Stimulated activated CD8-positive, alpha-beta memory T cell treated with anti-CD3 and anti-CD28 coated beads, Interleukin-7, amount 100 ng/mL, for 4 hours (primary cell): ENCODE measurements at regions not wholly inside any gene's neighbourhood (a gene's known extent, or its start where the extent isn't known, plus 50 kb on each side); places are given as distances from the start of the nearest gene placed in this dataset.
"Not testable (repeated sequence)": the region's sequence is repeated elsewhere in the genome, so short reads cannot be mapped to it uniquely, and the experiment has no call there.

Experiments
- DNase-seq, 2 donors: peaks; one replicate each; pipeline ENCODE4 v3.0.0-alpha.2; 2020; ENCODE audit warnings: low read depth in 2 of 2

- DNase-seq: no peak
Measured at GRCh38 chr4:26044983-26045382, 131.0 kb downstream of the SMIM20 start.

GRCh38 chr4:26047795-26048194 lies 133.8 kb downstream of the SMIM20 start:
- no peak for DNase-seq

GRCh38 chr4:26048378-26048882 lies 134.4 kb downstream of the SMIM20 start:
- no peak for DNase-seq

GRCh38 chr4:26048950-26049349 lies 134.9 kb downstream of the SMIM20 start:
- DNase-seq: no peak

- no peak for DNase-seq
Measured at GRCh38 chr4:26049447-26049846, 135.4 kb downstream of the SMIM20 start.

- DNase-seq: no peak
Measured at GRCh38 chr4:26050212-26050643, 136.2 kb downstream of the SMIM20 start.

- no peak for DNase-seq
Measured at GRCh38 chr4:26050671-26051070, 136.7 kb downstream of the SMIM20 start.

- DNase-seq: no peak
Measured at GRCh38 chr4:26051240-26051639, 137.2 kb downstream of the SMIM20 start.

- no peak for DNase-seq
Measured at GRCh38 chr4:26052663-26053541, 138.9 kb downstream of the SMIM20 start.

GRCh38 chr4:26053761-26054160 lies 139.7 kb downstream of the SMIM20 start:
- DNase-seq: no peak

GRCh38 chr4:26055855-26056254 lies 141.8 kb downstream of the SMIM20 start:
- DNase-seq: no peak

GRCh38 chr4:26056406-26056805 lies 142.4 kb downstream of the SMIM20 start:
- no peak for DNase-seq

- DNase-seq: not testable (repeated sequence)
Measured at GRCh38 chr4:26057839-26058238, 143.8 kb downstream of the SMIM20 start.

GRCh38 chr4:26058537-26058936 lies 144.5 kb downstream of the SMIM20 start:
- DNase-seq: no peak

- DNase-seq: no peak
Measured at GRCh38 chr4:26059391-26060154, 145.6 kb downstream of the SMIM20 start.

- no peak for DNase-seq
Measured at GRCh38 chr4:26060286-26060685, 146.3 kb downstream of the SMIM20 start.

- DNase-seq: no peak
Measured at GRCh38 chr4:26061248-26061986, 147.4 kb downstream of the SMIM20 start.

- DNase-seq: no peak
Measured at GRCh38 chr4:26062215-26062614, 148.2 kb downstream of the SMIM20 start.

- not testable (repeated sequence) for DNase-seq
Measured at GRCh38 chr4:26064009-26064408, 150.0 kb downstream of the SMIM20 start.

GRCh38 chr4:26065833-26066232 lies 151.8 kb downstream of the SMIM20 start:
- DNase-seq: no peak

- no peak for DNase-seq
Measured at GRCh38 chr4:26067035-26067434, 153.0 kb downstream of the SMIM20 start.

- no peak for DNase-seq
Measured at GRCh38 chr4:26069218-26069617, 155.2 kb downstream of the SMIM20 start.
